ENCODE measurements at regions not wholly inside any gene's neighbourhood (a gene's known extent, or its start where the extent isn't known, plus 50 kb on each side); places are given as distances from the start of the nearest gene placed in this dataset.

GRCh38 chr2:126425943-126426342 lies 230.0 kb upstream of the GYPC start:
- TF ChIP-seq CTCF (IDR thresholded peaks at IDR 0.05; ENCODE audit: low read depth, low read length, missing input control) (no peak), EGR1 (IDR thresholded peaks at IDR 0.05; ENCODE audit: low read depth in 2 of 2) (no peak), RXRA (IDR thresholded peaks at IDR 0.05) (no peak), YY1 (IDR thresholded peaks at IDR 0.05) (no peak), RAD21 (IDR thresholded peaks at IDR 0.05) (no peak), SP1 (IDR thresholded peaks at IDR 0.05) (no peak), JUND (IDR thresholded peaks at IDR 0.05) (no peak), TAF1 (conservative IDR thresholded peaks at IDR 0.05) (no peak)
